Coronary artery (tissue), 2 donors: ENCODE measurements at regions not wholly inside any gene's neighbourhood (a gene's known extent, or its start where the extent isn't known, plus 50 kb on each side); places are given as distances from the start of the nearest gene placed in this dataset.
"Not testable (repeated sequence)": the region's sequence is repeated elsewhere in the genome, so short reads cannot be mapped to it uniquely, and the experiment has no call there.

Experiments used
- DNase-seq: peaks from one replicate; pipeline ENCODE4 v3.0.0-alpha.2; 2017; ENCODE audit warnings: low spot score
- H3K27ac ChIP-seq, 2 donors: fragments of 200-600 bp; sonication (generic); one replicate each; pipeline ENCODE4 v1.5.1; 2016 to 2019
- H3K4me3 ChIP-seq: fragments of 200-600 bp; sonication (generic); 2 replicates; pipeline ENCODE4 v1.5.1; 2016; ENCODE audit warnings: mild to moderate bottlenecking, moderate library complexity
- TF ChIP-seq, protein P1 (sequence below): fragments of 200-600 bp; sonication (generic); IDR thresholded peaks from one replicate; pipeline ENCODE4 v1.5.1; 2019; ENCODE audit warnings: antibody characterized with exemption

DNA sequence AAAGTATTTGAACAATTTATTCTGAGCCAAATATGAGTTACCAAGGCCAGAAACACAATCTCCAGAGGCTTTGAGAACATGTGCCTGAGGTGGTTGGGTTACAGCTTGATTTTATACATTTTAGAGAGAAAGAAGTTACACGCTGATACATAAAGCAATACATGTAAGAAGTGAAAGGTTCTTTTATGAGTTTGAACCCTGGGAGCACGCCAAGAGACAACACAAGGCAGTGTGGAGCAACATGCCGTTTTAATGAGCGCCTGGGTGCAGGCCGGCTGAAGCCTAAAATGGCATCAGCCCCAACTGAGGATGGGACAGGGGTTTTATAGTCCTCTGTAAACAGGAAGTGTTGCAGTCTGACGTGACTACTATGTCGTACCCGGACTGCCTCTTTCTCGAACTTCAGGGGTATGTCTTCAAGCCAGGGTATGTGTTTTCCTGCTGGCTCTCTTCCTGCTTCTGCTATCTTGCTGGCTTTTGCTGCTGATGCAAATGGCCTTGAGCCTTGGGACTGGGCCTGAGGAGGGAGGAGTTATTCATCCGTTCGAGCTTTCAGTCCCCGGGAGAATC is 193.7 kb downstream of the CYLC2 start:
- H3K27ac ChIP-seq = no peak overlapping the region
- no peak for DNase-seq

DNA sequence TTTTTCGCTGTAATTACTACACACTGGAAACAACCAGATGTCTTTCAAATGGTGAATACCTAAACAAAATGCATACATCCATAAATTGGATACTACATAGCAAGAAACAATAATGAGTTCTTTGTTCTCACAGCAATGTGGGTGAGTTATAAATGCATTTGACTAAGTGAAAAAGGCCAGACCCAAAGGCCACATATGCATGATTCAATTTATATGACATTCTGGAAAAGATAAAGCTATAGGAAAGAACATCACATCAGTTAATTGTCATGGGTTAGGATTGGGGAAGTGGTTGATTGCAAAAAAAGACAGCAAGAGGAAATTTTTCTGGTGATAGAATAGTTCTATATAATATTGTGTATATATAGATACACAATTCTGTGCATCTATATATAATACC is 198.9 kb downstream of the CYLC2 start:
- TF ChIP-seq, protein P1, sequence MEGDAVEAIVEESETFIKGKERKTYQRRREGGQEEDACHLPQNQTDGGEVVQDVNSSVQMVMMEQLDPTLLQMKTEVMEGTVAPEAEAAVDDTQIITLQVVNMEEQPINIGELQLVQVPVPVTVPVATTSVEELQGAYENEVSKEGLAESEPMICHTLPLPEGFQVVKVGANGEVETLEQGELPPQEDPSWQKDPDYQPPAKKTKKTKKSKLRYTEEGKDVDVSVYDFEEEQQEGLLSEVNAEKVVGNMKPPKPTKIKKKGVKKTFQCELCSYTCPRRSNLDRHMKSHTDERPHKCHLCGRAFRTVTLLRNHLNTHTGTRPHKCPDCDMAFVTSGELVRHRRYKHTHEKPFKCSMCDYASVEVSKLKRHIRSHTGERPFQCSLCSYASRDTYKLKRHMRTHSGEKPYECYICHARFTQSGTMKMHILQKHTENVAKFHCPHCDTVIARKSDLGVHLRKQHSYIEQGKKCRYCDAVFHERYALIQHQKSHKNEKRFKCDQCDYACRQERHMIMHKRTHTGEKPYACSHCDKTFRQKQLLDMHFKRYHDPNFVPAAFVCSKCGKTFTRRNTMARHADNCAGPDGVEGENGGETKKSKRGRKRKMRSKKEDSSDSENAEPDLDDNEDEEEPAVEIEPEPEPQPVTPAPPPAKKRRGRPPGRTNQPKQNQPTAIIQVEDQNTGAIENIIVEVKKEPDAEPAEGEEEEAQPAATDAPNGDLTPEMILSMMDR = no peak
- Histone ChIP-seq H3K27ac (no peak overlapping the region), H3K4me3 (no peak overlapping the region)
- DNase-seq = no peak

More for the DNA sequence above, 193.7 kb downstream of the CYLC2 start:
- H3K4me3 ChIP-seq = peak overlapping the region; percentile 18
- TF ChIP-seq, protein P1 = no peak

DNA sequence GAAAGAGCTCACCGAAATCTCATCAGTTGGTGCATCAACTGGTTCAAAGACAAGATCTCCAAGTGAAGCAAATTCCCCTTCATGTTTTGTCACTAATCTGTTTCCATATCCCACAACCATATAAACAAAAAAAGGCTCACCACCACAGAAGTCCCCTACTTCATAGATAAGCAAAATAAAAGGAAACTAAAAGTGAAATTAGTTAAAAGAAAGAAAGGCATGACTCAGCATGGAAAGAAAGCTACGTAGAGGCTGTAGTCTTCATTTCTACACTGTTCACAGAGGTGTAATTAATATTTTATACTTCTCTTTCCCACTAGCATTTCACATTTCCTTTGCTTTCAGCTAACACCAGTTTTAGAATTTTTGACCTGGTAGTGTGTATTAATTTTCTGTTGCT is 208.0 kb downstream of the CYLC2 start:
- Histone ChIP-seq H3K4me3 (no peak overlapping the region), H3K27ac (no peak overlapping the region)
- TF ChIP-seq, protein P1 = no peak
- DNase-seq = no peak

DNA sequence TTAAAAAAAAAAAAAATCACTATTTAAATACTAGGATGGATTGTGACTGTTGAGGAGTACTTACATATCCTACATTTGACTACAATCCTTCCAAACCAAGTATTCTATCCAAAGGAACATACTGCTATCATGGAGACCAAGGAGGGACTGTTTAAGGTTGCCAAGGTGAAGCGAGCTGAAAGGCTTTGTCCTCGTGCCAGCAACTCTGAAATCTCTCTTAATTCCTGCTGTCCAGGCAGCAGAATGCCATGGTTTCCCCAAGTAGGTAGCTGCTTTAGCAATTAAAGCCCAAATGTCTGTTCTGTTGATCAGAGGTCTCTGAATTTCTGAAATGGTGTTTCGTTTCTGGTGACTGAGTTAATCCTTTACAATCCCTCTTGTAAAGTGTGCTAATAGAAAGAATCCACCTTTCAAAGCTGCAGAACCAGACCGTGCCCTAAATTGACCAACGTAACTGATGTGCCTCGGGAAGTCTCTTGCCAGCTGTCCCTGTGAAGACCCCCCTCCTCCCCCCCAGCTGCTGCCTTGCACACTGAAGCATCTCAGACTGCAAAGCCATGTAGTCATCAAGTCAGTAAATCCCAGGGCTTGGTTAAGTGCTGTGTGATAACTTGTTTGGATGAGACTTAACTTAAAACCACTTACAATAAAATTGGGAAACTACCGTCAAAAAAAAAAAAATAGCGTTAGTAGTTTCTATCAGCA is 210.9 kb downstream of the CYLC2 start:
- not testable (repeated sequence) for H3K27ac ChIP-seq, DNase-seq, H3K4me3 ChIP-seq

DNA sequence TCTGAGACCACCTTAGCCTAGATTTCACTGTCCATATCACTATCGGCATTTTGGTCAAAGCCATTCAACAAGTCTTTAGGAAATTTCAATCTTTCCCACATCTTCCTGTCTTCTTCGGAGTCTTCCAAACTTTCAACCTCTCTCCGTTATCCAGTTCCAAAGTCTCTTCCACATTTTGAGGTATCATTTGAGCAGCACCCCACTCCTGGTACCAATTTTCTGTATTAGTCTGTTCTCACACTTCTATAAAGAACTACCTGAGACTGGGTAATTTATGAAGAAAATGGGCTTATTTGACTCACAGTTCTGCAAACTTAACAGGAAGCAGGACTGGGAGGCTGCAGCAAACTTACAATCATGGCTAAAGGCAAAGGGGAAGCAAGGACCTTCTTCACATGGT is 215.5 kb downstream of the CYLC2 start:
- H3K27ac ChIP-seq = no peak overlapping the region
- no peak overlapping the region for H3K4me3 ChIP-seq
- DNase-seq = no peak
- TF ChIP-seq, protein P1 = no peak

DNA sequence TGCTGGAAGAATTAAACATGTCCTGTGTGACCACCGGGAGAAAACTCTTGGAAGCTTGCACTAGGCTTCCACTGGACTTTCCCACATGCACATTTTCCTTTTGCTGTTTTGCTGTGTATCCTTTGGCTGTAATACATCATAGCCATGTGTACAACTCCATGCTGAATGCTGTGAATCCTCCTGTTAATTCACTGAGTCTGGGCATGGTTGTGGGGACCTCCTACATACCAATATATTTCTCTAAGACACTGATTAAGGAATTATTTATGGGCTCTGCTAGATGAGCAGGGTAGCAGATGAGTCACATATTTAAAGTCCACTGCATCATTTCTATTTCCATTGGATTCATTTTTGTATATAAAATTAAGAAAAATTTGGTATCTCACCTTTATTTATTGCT is 220.1 kb downstream of the CYLC2 start:
- no peak overlapping the region for H3K27ac ChIP-seq
- DNase-seq = no peak
- TF ChIP-seq, protein P1 = no peak
- H3K4me3 ChIP-seq = no peak overlapping the region

DNA sequence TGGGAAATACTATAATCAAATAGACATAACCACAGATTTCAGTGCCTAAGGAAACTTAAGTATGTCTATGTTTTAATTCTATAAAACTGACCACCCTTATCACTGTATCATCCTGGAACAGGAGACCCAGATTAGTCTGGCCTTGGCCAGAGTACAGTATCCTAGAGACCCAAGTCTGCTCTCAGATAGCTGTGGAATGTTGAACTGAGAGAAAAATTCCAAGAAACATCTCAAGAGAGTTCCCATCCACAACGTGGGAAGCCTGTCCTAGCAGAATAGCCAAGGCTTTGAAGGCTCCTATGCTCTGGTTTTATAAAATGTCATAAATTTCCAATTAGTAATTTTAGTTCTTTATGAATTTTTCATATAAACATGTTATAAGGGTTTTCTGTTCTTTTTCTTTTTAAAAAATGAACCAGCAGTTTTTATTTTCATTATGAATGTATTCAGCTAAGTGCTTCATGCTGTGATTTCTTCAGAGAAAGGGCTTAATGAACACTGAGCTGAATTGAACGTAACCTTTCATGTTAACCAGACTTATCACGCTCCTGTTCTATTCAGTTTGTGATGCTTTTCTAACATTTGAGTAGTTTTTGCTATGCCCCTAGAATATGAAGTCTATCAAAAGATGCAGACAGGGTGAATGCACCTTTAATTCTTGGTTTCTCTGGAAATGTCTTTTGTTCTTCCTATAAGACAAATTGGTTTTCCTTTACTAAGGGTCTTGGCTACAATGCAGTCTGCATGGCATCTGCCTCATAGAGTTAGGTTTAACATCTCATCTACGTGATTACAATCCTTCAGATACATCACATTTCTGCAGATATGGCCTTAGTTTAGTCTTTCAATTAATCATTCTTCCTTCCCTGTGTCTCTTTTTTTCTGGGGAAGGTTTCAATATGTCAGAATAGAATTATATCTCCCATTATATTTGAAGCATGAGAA is 230.8 kb downstream of the CYLC2 start:
- no peak for DNase-seq
- TF ChIP-seq, protein P1 = no peak
- H3K27ac ChIP-seq = no peak overlapping the region
- no peak overlapping the region for H3K4me3 ChIP-seq
